GM21367 (cell line): ENCODE measurements at regions not wholly inside any gene's neighbourhood (a gene's known extent, or its start where the extent isn't known, plus 50 kb on each side); places are given as distances from the start of the nearest gene placed in this dataset.
"Not testable (repeated sequence)": the region's sequence is repeated elsewhere in the genome, so short reads cannot be mapped to it uniquely, and the experiment has no call there.

ENCODE experiments used
- ATAC-seq: cut with Tn5 transposase; IDR thresholded peaks from one replicate; pipeline ENCODE4 v1.9.1; 2021; ENCODE audit not compliant: unreplicated experiment

- no peak for ATAC-seq
Observed at GRCh38 chr20:12068121-12068520, 150.4 kb downstream of the BTBD3 start.

DNA sequence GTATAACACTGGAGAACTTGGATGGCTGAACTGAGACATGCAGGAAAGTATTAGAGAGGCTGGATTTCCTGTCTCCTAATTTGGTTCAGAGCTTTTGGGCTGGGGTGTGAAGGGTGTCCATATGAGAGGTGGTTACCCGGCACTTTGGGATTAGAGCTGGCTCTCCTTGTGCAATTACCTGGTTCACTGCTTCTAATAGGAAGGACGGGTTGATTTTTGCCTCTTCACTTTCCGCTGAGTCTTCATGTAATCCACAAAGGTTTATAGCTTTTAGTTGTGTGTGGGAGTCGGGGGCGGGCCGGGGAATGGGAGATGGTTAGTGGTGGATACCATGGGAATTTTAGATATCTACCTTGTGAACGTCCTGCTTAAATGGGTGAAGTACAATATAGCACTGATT, 151.5 kb downstream of the BTBD3 start:
- no peak for ATAC-seq

DNA sequence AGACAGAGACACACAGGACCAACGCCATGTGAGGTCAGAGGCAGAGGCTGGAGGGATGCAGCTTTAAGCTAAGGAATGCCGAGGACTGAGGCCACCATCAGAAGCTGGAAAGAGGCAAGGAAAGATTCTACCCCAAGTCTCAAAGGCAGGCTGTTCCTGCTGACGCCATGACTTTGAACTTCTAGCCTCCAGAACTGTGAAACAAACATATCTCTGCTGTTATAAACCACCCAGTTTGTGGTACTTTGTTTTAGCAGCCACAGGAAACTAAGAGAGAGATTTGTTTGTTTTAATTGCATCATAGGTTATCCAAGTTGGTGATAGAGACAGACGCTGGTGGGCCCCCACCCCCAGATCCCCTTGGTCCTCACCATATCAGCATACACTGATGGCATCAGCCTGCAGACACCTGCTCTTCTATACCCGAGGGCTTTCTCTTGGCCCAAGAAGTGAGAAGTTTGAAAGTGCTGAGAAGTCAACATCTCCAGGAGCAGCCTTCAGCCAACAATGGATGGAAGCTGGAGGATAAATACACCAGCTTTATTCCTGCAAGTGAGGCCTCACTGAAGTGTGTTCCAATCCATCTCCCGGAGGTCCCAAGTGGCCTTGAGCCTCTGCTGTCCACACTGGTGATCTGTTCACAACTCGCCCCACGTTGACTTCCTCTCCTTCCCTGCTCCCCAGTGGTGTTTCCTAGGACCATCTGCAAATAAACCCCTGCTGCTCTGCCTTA, 154.7 kb downstream of the BTBD3 start:
- ATAC-seq = no peak

DNA sequence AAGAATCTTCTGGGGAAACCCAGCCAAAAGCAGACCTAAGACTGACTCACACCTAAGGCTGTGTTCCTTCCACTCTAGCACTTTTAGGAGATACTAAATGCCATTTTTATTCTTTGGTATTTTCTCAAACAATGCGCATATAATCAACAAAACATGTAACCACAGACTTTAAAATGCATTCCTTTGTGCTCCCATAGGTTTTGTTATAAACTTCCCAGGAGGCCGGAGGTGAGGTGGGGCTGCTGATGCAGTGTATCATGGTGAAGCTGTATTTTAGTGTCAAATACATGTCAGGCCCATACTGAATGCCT, 155.2 kb downstream of the BTBD3 start:
- ATAC-seq = no peak

DNA sequence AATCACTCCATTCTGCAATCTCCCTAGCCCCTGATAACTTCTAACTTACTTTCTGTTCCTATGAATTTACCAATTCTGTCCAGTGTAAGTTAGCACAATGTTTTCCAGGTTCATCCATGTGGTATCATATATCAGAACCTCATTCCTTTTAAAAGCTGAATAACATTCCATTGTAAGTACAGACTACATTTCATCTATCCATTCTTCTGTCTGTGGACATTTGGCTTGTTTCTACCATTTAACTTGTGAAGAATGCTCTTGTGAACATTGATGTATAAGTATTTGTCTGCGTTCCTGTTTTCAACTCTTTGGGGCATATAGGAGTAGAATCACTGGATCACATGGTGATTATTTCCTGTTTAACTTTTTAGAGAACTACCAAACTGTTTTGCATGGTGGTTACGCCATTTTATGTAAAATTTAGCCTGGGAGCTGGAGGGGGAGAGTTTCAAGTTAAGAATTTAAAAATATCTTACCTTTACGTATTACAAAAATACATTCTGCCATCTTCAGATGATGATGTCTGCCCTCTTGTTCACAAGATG, 156.5 kb downstream of the BTBD3 start:
- ATAC-seq = no peak

DNA sequence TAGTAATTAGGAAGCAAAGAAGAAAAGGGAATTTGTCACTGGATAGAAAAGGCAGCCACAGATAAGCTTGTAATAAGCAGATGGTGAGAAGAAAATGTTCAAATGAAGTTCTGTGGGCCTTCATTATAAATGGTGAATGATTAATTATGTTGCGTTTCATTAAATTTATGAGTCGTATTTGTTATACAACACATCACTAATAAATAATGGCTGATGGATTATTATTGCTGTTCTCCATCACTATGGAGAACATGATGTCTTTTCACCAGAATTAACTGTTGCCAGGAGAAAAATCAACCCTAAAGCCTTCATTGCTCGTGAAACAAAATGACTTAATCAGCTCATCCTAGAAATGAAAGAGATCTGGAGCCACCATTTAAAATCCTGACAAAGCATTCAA, 158.5 kb downstream of the BTBD3 start:
- ATAC-seq = no peak

DNA sequence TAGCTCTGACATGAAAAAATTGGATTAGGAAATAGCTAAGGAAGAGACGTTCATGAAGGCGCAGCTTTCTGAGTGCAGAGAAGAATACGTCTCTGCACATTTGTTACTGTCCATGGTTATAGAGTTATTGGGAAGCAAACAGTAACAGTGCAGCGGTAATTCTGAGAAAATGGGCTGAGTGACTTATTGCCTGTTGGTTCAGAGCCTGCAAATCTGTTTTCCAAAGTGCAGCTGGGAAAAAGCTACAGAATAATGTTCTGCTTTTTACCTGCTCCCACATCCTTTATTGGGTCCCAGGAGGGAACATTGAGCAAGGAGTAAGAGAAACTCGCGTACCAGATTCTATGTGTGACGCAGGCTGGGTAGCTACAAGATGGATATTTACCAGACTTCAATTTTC, 160.2 kb downstream of the BTBD3 start:
- no peak for ATAC-seq

DNA sequence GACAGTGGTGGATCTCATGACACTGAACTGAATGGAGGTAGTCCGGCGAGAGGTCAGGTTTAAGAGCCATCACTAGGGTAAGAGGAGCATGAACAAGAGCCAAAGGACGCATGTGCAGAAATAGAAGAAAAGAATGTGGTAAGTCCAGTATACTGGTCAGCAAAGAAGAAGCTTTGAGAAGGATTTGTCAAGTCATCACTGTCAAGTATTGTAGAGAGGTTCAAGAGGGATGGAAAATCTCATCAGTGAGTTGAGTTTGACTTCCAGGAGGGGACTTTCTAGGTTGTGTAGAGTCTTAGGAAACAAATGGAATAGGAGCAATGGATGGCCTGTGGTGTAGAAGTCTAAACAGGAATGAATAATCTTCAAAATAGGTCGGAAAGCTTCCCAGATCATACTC, 161.8 kb downstream of the BTBD3 start:
- ATAC-seq = no peak

DNA sequence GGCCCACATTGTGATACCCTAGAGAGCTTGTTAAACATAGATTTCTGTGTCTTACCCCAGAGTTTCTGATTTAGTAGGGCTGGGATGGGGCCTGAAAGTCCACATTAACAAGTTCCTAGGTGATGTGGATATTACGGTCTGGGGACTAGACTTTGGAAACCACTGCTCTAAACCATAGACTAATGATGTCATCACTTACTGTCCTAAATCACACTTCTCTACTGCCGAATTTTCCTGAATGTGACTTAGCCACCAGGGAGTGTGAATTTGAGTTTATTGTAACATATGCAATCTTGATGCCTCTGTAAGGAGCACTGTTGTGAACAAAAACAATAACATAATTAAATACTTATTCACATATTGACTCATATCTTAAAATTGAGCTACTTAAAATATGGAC, 165.6 kb downstream of the BTBD3 start:
- no peak for ATAC-seq

DNA sequence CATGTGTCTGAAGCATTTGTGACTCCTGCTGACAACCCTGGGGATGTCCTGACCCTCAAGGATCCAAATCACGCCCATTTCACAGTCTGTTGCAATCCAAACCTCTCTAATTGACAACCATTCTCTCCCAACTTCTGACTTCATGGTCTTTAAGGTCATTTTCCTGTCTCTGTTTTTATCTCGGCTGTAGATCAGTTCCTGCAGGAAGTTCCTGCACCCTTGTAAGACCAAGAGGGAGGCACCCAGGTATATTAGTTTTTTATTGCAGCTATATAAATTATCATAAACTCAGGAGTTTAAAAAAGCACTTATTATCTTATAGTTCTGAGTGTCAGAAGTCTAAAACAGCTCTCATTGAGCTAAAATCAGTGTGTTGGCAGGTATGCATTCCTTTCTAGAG, 166.8 kb downstream of the BTBD3 start:
- no peak for ATAC-seq

GRCh38 chr20:12086359-12086758, 168.7 kb downstream of the BTBD3 start:
- no peak for ATAC-seq

DNA sequence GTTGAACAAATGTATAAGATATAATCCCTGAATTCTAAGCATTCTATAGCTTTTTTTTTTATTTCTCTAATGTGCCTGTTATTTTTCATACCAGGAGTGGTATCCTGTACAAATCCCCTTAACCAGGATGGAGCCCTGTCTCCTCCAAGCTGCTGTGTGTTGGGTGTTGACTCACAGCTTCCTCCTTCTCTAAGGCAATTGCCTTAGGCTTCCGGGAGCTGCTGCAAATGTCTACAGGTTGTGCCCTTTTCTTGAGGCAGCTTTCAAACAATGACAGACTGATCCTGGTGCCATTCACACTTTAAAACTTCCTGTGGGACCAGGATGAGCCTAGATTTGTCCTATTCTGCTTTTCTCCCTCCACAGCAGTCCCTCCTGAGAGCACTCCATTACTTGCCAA, 173.2 kb downstream of the BTBD3 start:
- no peak for ATAC-seq

- no peak for ATAC-seq
Observed at GRCh38 chr20:12093057-12093796, 175.5 kb downstream of the BTBD3 start.

DNA sequence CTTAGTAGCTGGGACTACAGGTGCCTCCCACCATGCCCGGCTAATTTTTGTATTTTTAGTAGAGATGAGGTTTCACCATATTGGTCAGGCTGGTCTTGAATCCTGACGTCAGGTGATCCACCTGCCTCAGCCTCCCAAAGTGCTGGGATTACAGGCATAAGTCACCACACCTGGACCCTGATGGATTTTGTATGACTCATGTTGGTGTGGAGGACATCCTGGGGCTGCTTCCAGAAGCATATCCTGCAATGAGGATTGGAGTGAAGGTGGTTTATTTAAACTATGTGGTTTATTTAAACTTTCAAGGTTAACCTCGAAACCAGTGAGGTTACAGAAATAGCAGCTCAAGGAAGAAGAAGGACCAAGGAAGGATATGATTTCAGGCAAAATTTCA, 176.1 kb downstream of the BTBD3 start:
- ATAC-seq = not testable (repeated sequence)

DNA sequence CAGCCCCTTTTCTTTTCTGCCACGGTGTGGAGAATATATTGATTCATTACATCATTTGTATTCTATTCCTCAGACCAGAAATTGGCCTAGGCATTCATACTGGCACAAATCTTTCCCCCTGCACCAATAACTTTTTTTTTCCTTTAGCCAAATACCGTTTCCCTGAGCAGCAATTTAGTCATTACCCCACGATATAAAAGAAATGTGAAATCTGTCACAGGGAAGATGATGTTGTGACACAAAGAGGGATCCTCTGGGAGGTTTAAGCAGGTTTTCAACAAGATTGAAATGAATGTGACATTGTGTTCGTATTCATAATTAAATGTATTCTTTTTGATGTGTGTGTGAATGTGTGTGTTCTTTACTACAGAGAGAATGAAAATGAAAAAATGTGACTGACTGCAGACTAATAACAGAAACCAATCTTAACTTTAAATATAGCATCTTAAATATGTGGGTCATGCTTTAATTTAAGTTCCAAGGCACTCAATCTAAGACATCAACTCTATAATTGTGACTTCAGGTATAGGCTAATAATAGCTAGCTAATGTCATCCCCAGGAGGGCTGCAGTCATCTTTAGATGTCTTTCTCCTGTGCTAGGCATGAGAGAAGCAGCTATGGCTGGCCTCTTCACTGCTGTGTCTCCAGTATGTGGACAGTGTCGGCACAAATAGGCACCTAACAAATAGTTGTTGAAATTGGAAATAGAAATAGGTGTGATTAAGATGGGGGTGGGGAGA, 177.7 kb downstream of the BTBD3 start:
- no peak for ATAC-seq

DNA sequence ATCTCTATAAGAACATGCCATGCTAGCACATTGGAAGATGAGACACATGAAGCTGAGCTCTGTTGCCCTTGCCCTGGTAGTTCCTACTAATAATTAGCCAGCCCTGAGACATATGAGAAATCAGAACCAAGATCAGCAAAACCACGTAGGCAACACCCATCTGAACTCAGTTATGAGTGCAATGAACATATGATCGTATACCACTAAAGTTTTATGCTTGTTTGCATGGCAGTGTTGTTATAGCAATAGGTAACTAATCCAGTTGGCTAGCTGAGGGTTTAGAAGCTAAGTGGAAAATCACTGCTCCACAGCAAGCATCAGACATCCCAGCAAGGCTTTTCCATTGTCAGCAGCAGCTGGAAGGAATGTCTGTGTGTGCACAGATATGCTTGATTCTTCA, 180.7 kb downstream of the BTBD3 start:
- ATAC-seq = no peak

- ATAC-seq = no peak
Observed at GRCh38 chr20:12108846-12109245, 191.2 kb downstream of the BTBD3 start.

GRCh38 chr20:12110274-12110673, 192.6 kb downstream of the BTBD3 start:
- ATAC-seq = no peak

- ATAC-seq = no peak
Observed at GRCh38 chr20:12110711-12111110, 193.0 kb downstream of the BTBD3 start.

- no peak for ATAC-seq
Observed at GRCh38 chr20:12111431-12112088, 193.9 kb downstream of the BTBD3 start.

DNA sequence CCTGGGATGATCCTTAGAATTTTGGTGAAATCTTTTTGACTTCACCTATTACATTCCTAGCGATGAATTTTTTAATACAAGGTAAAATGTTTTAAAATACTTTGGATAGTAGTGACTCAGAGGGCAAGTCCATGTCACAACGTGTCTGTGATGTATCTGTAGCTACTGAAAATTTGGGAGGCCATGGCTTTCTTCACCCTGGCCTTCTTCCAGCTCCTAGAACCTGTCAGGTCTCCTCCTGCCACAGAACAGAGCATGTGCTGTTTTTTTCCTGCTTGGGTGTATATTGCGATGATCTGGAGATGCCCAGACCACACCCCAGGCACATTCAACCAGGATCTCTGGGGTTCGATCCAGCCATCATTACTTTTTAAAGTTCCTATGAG, 194.4 kb downstream of the BTBD3 start:
- ATAC-seq = no peak
